Psoas muscle (tissue), 7 donors: ENCODE measurements at regions not wholly inside any gene's neighbourhood (a gene's known extent, or its start where the extent isn't known, plus 50 kb on each side); places are given as distances from the start of the nearest gene placed in this dataset.

Experiments used
- ATAC-seq, 4 donors: fragments of 200-7000 bp; cut with Tn5 transposase; one replicate each; pipeline ENCODE4 v1.9.1; 2020; ENCODE audit warnings: moderate library complexity in 3 of 4, mild to moderate bottlenecking in 2 of 4
- DNase-seq, 2 donors: peaks; one replicate each; pipeline ENCODE4 v3.0.0-alpha.2; 2020
- H3K27ac ChIP-seq: fragments of 200-600 bp; one replicate; pipeline ENCODE4 v1.8.0; 2022
- H3K27me3 ChIP-seq, 3 donors: fragments of 200-600 bp in 1 of 3; one replicate each; pipeline versions ENCODE4 v1.6.1 to v1.8.0; 2013 to 2022; ENCODE audit warnings: low read length in 2 of 3, mild to moderate bottlenecking in 2 of 3, moderate library complexity in 1 of 3; ENCODE audit not compliant: insufficient read depth in 3 of 3
- H3K36me3 ChIP-seq, 2 donors: fragments of 200-600 bp in 1 of 2; one replicate each; pipeline versions ENCODE4 v1.6.1 to v1.8.0; 2013 to 2022; ENCODE audit warnings: low read depth in 1 of 2, mild to moderate bottlenecking in 1 of 2, moderate library complexity in 1 of 2; ENCODE audit not compliant: insufficient read depth in 1 of 2
- H3K4me1 ChIP-seq: fragments of 200-600 bp; one replicate; pipeline ENCODE4 v1.8.0; 2022
- H3K4me3 ChIP-seq: fragments of 200-600 bp; one replicate; pipeline ENCODE4 v1.8.0; 2022; ENCODE audit warnings: mild to moderate bottlenecking
- H3K9me3 ChIP-seq: fragments of 200-600 bp; one replicate; pipeline ENCODE4 v1.8.0; 2022
- CTCF ChIP-seq: fragments of 200-600 bp; IDR thresholded peaks from one replicate; pipeline ENCODE4 v1.8.0; 2022; ENCODE audit warnings: antibody characterized with exemption
- WGBS, 3 donors: extraction: QIAGEN DNeasy Blood & Tissue Kit; methylation state at CpG; one replicate each; pipeline versions ENCODE4 v1.1.6 to v1.1.7; 2013; 5-methylcytosine and 5-hydroxymethylcytosine counted together
- intact Hi-C, 2 donors: fragments of 100-400 bp; cut with DNase I; formaldehyde crosslinking; loops; one replicate each; pipeline versions ENCODE4 v1.11.0 to v1.14.2; 2022
- donor health status: healthy with polysubstance abuse.
- donor health status: DM: no; HTN: no; CAD: no; lungs with moderate emphysema.
- donor health status: Bipolar disorder and iron deficiency.
- donor health status: healthy.
- donor health status: DM: yes; HTN: yes; CAD: no.
- donor health status: DM: no; HTN: no; CAD: no.
- donor health status: DM: yes; HTN: yes; CAD: no.

DNA sequence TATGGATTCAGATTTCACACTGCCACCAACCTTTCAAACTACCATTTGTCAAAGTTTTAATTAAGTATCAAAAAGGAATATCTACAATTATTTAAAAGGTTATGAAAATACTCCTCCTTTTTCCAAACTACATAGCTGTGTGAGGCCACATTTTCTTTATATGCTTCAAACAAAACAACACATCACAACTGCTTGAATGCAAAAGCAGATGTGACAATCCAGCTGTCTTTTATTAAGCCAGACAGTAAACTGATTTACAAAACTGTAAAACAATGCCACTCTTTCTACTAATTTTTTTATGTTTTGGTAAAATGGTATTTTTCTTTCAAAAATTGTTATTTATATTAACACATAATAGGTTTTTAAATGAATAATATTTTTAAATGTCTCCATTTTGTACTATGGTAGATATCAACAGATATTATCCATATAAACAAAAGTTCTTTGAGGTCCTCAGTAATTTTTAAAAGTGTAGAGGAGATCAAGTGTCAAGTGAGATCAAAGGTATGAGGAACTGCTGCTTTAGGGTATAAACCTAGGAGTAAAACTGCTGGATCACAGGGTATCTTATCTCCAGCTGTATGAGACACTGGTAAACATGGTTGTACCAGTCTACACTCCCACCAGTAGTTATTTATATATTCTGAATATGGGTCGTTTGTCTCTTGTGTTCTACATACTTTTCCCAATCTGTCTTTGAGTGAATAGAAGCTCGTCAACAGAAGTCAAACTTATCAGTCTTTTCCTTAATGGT is 68.8 kb upstream of the SERTAD2 start:
- no peaks in the 10 kb centered on the region for H3K36me3 ChIP-seq
- WGBS, 3 donors = 55 to 58% (median 56%) methylated on average over 2 of the region's 2 CpGs
- no peak overlapping the region for H3K4me3 ChIP-seq
- no peaks in the 10 kb centered on the region for H3K4me1 ChIP-seq
- no peak overlapping the region for H3K27ac ChIP-seq
- ATAC-seq (no peak), DNase-seq (no peak)
- no peaks in the 10 kb centered on the region for H3K27me3 ChIP-seq
- H3K9me3 ChIP-seq = no peaks in the 10 kb centered on the region
- TF ChIP-seq CTCF = no peak
- intact Hi-C loops = no loop called here

GRCh38 chr2:64727013-64727767 is 73.5 kb upstream of the SERTAD2 start:
- no peaks in the 10 kb centered on the region for H3K36me3 ChIP-seq
- H3K4me1 ChIP-seq = peaks cover 15% of the 10 kb centered on the region
- no peak overlapping the region for H3K27ac ChIP-seq
- H3K4me3 ChIP-seq = peak overlapping the region; percentile 14
- ATAC-seq = no peak
- no peaks in the 10 kb centered on the region for H3K9me3 ChIP-seq
- no peaks in the 10 kb centered on the region for H3K27me3 ChIP-seq
- no peak for TF ChIP-seq CTCF
- no peak for DNase-seq
- intact Hi-C loops = no loop called here
- WGBS, 3 donors = 78 to 80% (median 78%) methylated on average over 3 of the region's 3 CpGs

DNA sequence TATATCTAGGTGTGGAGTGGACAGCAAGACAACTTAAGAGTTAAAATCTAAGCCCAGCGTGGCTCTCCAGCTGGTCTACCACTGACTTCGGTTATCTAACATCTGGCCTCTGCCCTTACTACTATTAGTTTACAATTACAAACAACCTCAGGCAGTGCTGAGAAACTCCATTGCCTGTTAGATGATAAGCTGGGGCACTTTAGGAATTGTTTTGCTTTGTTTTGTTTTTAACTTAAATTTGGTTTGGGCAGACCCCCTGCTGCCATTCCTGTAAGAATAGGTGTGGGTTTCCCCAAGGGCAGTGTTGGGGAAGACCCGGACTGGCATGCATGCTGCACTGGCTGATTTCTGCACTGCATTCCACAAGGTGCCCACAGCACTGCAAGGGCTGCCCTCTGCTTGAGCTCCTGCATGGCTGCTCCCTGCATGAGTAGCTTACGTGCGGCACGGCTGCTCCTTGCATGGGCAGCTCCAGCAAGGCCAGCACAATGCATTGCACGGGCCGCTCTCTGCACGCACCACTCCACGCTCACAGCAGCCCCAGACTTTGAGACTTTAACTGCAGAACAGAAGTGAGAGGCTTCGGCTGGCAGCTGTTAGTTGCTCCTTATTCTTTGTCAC is 74.2 kb upstream of the SERTAD2 start:
- 77 to 80% (median 79%) methylated on average over 10 to 11 of the region's 11 CpGs for WGBS, 3 donors
- H3K4me1 ChIP-seq = peaks cover 15% of the 10 kb centered on the region

More for the DNA sequence above, 74.2 kb upstream of the SERTAD2 start:
- Histone ChIP-seq H3K4me3 (no peak overlapping the region), H3K9me3 (no peaks in the 10 kb centered on the region), H3K36me3 (no peaks in the 10 kb centered on the region), H3K27me3 (no peaks in the 10 kb centered on the region), H3K27ac (no peak overlapping the region)
- no peak for TF ChIP-seq CTCF
- DNase-seq (no peak), ATAC-seq (peak in 1 of 4 donors; percentile 40)
- intact Hi-C loops = no loop called here
